Gastroesophageal sphincter (tissue), 4 donors: ENCODE measurements at regions not wholly inside any gene's neighbourhood (a gene's known extent, or its start where the extent isn't known, plus 50 kb on each side); places are given as distances from the start of the nearest gene placed in this dataset.

Experiments used
- ATAC-seq: fragments of 150-250 bp; one replicate; pipeline ENCODE4 v1.9.1; 2016; ENCODE audit warnings: mild to moderate bottlenecking, moderate library complexity
- H3K27ac ChIP-seq, 4 donors: fragments of 200-600 bp; sonication (generic) in 3 of 4; 1 replicate in 3 of 4; 2 replicates in 1 of 4; pipeline ENCODE4 v1.5.1; 2016 to 2019
- H3K27me3 ChIP-seq: fragments of 200-600 bp; sonication (generic); one replicate; pipeline ENCODE4 v1.5.1; 2019
- H3K36me3 ChIP-seq, 2 donors: fragments of 200-600 bp; sonication (generic); one replicate each; pipeline ENCODE4 v1.5.1; 2019; ENCODE audit warnings: control low read depth in 1 of 2
- H3K4me1 ChIP-seq, 3 donors: fragments of 200-600 bp; sonication (generic); 1 replicate in 2 of 3; 2 replicates in 1 of 3; pipeline ENCODE4 v1.5.1; 2016 to 2019; ENCODE audit warnings: control low read depth in 2 of 3
- H3K4me3 ChIP-seq, 2 donors: fragments of 200-600 bp; sonication (generic); one replicate each; pipeline ENCODE4 v1.5.1; 2019; ENCODE audit warnings: mild to moderate bottlenecking in 1 of 2, moderate library complexity in 1 of 2
- H3K9me3 ChIP-seq, 3 donors: fragments of 200-600 bp; sonication (generic); one replicate each; pipeline ENCODE4 v1.5.1; 2017 to 2019; ENCODE audit warnings: control low read depth in 2 of 3
- EP300 ChIP-seq: sonication (generic); formaldehyde crosslinking; IDR thresholded peaks from one replicate; pipeline ENCODE4 v1.6.1; 2017; ENCODE audit warnings: antibody characterized with exemption, mild to moderate bottlenecking
- POLR2A ChIP-seq, 2 donors: fragments of 450-650 bp; IDR thresholded peaks; one replicate each; pipeline ENCODE4 v1.6.1; 2017; ENCODE audit warnings: antibody characterized with exemption in 2 of 2, mild to moderate bottlenecking in 2 of 2, moderate library complexity in 1 of 2
- POLR2AphosphoS5 ChIP-seq: sonication (generic); formaldehyde crosslinking; IDR thresholded peaks from one replicate; pipeline ENCODE4 v1.6.1; 2017; ENCODE audit warnings: antibody characterized with exemption
- WGBS, 2 donors: methylation state at CpG; one replicate each; pipeline ENCODE4 v1.1.5; 2018; ENCODE audit warnings: low coverage in 1 of 2; 5-methylcytosine and 5-hydroxymethylcytosine counted together
- TF ChIP-seq, protein P1 (sequence below), 4 experiments: fragments of 200-600 bp in 2 of 4; fragments of 450-650 bp in 2 of 4; sonication (generic) in 1 of 4; IDR thresholded peaks; one replicate each; pipeline ENCODE4 v1.5.1; 2017 to 2019; ENCODE audit warnings: antibody characterized with exemption in 4 of 4, mild to moderate bottlenecking in 2 of 4, moderate library complexity in 2 of 4

- Histone ChIP-seq H3K36me3 (no peaks in the 10 kb centered on the region), H3K4me1 (no peaks in the 10 kb centered on the region), H3K4me3 (no peak overlapping the region), H3K9me3 (no peaks in the 10 kb centered on the region), H3K27me3 (no peaks in the 10 kb centered on the region), H3K27ac (no peak overlapping the region)
- TF ChIP-seq EP300 (no peak), POLR2A (IDR thresholded peaks at IDR 0.05) (no peak), POLR2AphosphoS5 (no peak)
- TF ChIP-seq, protein P1, sequence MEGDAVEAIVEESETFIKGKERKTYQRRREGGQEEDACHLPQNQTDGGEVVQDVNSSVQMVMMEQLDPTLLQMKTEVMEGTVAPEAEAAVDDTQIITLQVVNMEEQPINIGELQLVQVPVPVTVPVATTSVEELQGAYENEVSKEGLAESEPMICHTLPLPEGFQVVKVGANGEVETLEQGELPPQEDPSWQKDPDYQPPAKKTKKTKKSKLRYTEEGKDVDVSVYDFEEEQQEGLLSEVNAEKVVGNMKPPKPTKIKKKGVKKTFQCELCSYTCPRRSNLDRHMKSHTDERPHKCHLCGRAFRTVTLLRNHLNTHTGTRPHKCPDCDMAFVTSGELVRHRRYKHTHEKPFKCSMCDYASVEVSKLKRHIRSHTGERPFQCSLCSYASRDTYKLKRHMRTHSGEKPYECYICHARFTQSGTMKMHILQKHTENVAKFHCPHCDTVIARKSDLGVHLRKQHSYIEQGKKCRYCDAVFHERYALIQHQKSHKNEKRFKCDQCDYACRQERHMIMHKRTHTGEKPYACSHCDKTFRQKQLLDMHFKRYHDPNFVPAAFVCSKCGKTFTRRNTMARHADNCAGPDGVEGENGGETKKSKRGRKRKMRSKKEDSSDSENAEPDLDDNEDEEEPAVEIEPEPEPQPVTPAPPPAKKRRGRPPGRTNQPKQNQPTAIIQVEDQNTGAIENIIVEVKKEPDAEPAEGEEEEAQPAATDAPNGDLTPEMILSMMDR (IDR thresholded peaks at IDR 0.05): no peak
- no peak for ATAC-seq
- WGBS, 2 donors: 84 to 89% methylated on average over 4 of the region's 4 CpGs
These were observed 445.9 kb downstream of the TLL1 start for GRCh38 chr4:166318810-166319525.

GRCh38 chr4:166323250-166323649 lies 450.2 kb downstream of the TLL1 start:
- H3K36me3 ChIP-seq: no peaks in the 10 kb centered on the region
- ATAC-seq: no peak
- TF ChIP-seq POLR2A (IDR thresholded peaks at IDR 0.05): no peak
- TF ChIP-seq, protein P1 (IDR thresholded peaks at IDR 0.05): no peak
- TF ChIP-seq POLR2AphosphoS5: no peak
- no peak for TF ChIP-seq EP300
- 70 to 77% methylated on average over 2 of the region's 2 CpGs for WGBS, 2 donors
- H3K27ac ChIP-seq: no peak overlapping the region
- peaks cover 0 to 2% (median 0%) of the 10 kb centered on the region in 3 donors for H3K9me3 ChIP-seq
- H3K4me1 ChIP-seq: no peaks in the 10 kb centered on the region
- no peak overlapping the region for H3K4me3 ChIP-seq
- no peaks in the 10 kb centered on the region for H3K27me3 ChIP-seq

- WGBS, 2 donors: 45 to 53% methylated on average over 3 of the region's 4 CpGs
- Histone ChIP-seq H3K9me3 (peaks cover 0 to 2% (median 0%) of the 10 kb centered on the region in 3 donors), H3K4me3 (no peak overlapping the region), H3K36me3 (no peaks in the 10 kb centered on the region), H3K27me3 (no peaks in the 10 kb centered on the region), H3K27ac (no peak overlapping the region), H3K4me1 (no peaks in the 10 kb centered on the region)
- no peak for ATAC-seq
- TF ChIP-seq, protein P1 (IDR thresholded peaks at IDR 0.05): no peak
- TF ChIP-seq POLR2AphosphoS5: no peak
- no peak for TF ChIP-seq POLR2A (IDR thresholded peaks at IDR 0.05)
- TF ChIP-seq EP300: no peak
These were observed 451.3 kb downstream of the TLL1 start for GRCh38 chr4:166324321-166324720.

- TF ChIP-seq EP300 (no peak), POLR2A (IDR thresholded peaks at IDR 0.05) (no peak), POLR2AphosphoS5 (no peak)
- TF ChIP-seq, protein P1 (IDR thresholded peaks at IDR 0.05): no peak
- Histone ChIP-seq H3K4me1 (no peaks in the 10 kb centered on the region), H3K9me3 (no peaks in the 10 kb centered on the region), H3K27ac (no peak overlapping the region), H3K4me3 (no peak overlapping the region), H3K36me3 (no peaks in the 10 kb centered on the region), H3K27me3 (no peaks in the 10 kb centered on the region)
- WGBS, 2 donors: 67% methylated on average over 3 to 4 of the region's 4 CpGs
- no peak for ATAC-seq
These were observed 462.4 kb downstream of the TLL1 start for GRCh38 chr4:166335256-166335938.

DNA sequence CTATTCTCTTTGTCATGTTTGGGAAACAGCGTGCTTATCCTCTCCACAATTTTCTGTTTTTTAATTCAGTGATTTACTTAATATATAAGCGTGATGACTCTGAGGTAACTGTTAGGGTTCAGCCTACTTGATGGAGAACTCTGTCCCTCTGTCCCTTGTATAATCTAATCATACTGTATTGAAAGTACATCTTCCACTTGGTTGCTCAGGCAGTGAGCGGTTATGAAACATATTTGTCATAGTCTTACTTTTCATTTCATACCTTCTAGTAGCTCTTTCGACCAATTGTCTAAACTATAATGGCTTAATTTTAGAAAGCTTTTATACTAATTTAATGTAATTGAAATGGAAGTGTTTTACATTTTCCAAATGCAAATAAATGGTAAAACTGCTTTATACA lies 469.0 kb downstream of the TLL1 start:
- Histone ChIP-seq H3K4me1 (no peaks in the 10 kb centered on the region), H3K36me3 (no peaks in the 10 kb centered on the region), H3K27me3 (no peaks in the 10 kb centered on the region), H3K27ac (no peak overlapping the region), H3K4me3 (no peak overlapping the region), H3K9me3 (no peaks in the 10 kb centered on the region)
- no peak for TF ChIP-seq POLR2A (IDR thresholded peaks at IDR 0.05)
- no peak for TF ChIP-seq POLR2AphosphoS5
- no peak for TF ChIP-seq EP300
- TF ChIP-seq, protein P1 (IDR thresholded peaks at IDR 0.05): no peak
- 84 to 85% methylated on average over 4 of the region's 4 CpGs for WGBS, 2 donors
- ATAC-seq: no peak
